Transverse colon (tissue), 4 donors: ENCODE measurements at regions not wholly inside any gene's neighbourhood (a gene's known extent, or its start where the extent isn't known, plus 50 kb on each side); places are given as distances from the start of the nearest gene placed in this dataset.

Source experiments
- DNase-seq: peaks from one replicate; pipeline ENCODE4 v3.0.0-alpha.2; 2019
- H3K27ac ChIP-seq, 4 donors: fragments of 200-600 bp; sonication (generic); 2 replicates each; pipeline ENCODE4 v1.5.1; 2016 to 2018; ENCODE audit warnings: inconsistent platforms in 4 of 4
- H3K27me3 ChIP-seq: fragments of 200-600 bp; sonication (generic); 2 replicates; pipeline ENCODE4 v1.5.1; 2017; ENCODE audit warnings: inconsistent platforms
- H3K36me3 ChIP-seq, 4 donors: fragments of 200-600 bp; sonication (generic); 2 replicates each; pipeline ENCODE4 v1.5.1; 2017 to 2019; ENCODE audit warnings: inconsistent platforms in 4 of 4
- H3K4me1 ChIP-seq, 4 donors: fragments of 200-600 bp; sonication (generic); 2 replicates each; pipeline ENCODE4 v1.5.1; 2017 to 2020; ENCODE audit warnings: inconsistent platforms in 4 of 4
- H3K4me3 ChIP-seq, 4 donors: fragments of 200-600 bp; sonication (generic); 1 replicate in 1 of 4; 2 replicates in 3 of 4; pipeline versions ENCODE4 v1.5.1 to v1.6.1; 2017 to 2019; ENCODE audit warnings: inconsistent platforms in 4 of 4
- H3K9me3 ChIP-seq, 2 donors: fragments of 200-600 bp; sonication (generic); 2 replicates each; pipeline ENCODE4 v1.5.1; 2017 to 2019; ENCODE audit warnings: inconsistent platforms in 2 of 2
- EP300 ChIP-seq: sonication (generic); formaldehyde crosslinking; IDR thresholded peaks from one replicate; pipeline ENCODE4 v1.6.1; 2017; ENCODE audit warnings: antibody characterized with exemption, low read depth
- POLR2A ChIP-seq: fragments of 450-650 bp; IDR thresholded peaks from one replicate; pipeline ENCODE4 v1.6.1; 2016; ENCODE audit warnings: antibody characterized with exemption, mild to moderate bottlenecking, moderate library complexity
- POLR2AphosphoS5 ChIP-seq, 3 donors: sonication (generic); formaldehyde crosslinking; IDR thresholded peaks; one replicate each; pipeline ENCODE4 v1.6.1; 2016; ENCODE audit warnings: antibody characterized with exemption in 3 of 3
- WGBS, 2 donors: methylation state at CpG; one replicate each; pipeline ENCODE4 v1.1.5; 2018; ENCODE audit warnings: low coverage in 1 of 2; 5-methylcytosine and 5-hydroxymethylcytosine counted together
- in situ Hi-C, 4 donors: fragments of 200-750 bp; cut with MboI; loops; one replicate each; pipeline versions ENCODE4 v1.15.0 to v1.15.1; 2017; ENCODE audit warnings: low sequenced_read_pairs in 3 of 4, low pct_ligation_motif_present in 1 of 4, low pct_unique_long_range_greater_than_20kb in 1 of 4
- intact Hi-C: fragments of 100-400 bp; cut with DNase I; formaldehyde crosslinking; loops from one replicate; pipeline ENCODE4 v1.15.1; 2023; ENCODE audit warnings: low total_unique reads
- TF ChIP-seq, protein P1 (sequence below), 5 experiments: fragments of 200-600 bp in 3 of 5; fragments of 450-650 bp in 2 of 5; sonication (generic) in 3 of 5; IDR thresholded peaks; 1 replicate in 2 of 5; 2 replicates in 3 of 5; pipeline ENCODE4 v1.5.1; 2016 to 2017; ENCODE audit warnings: antibody characterized with exemption in 5 of 5, inconsistent platforms in 3 of 5, mild to moderate bottlenecking in 2 of 5, moderate library complexity in 1 of 5

DNA sequence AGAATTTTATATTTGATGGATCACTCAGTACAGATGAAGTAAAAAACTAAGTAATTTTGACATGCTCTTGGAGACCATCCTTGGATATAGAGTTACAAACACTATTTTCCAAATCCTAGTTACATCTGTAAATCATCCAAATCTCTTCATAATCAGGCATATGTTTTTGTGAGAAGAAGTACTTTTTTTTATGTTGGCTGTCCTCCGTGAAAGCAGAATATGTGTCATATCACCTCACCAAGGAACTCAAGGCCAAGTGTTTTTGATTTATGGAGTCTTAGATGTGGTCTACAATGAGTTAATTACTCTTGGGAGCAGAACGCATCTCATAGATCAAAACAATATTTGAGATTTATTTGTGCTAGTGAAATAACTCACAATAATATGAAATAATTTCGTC is 416.5 kb upstream of the TGFBR2 start:
- Histone ChIP-seq H3K27me3 (no peaks in the 10 kb centered on the region), H3K36me3 (no peaks in the 10 kb centered on the region), H3K4me1 (no peaks in the 10 kb centered on the region), H3K4me3 (no peak overlapping the region), H3K9me3 (no peaks in the 10 kb centered on the region), H3K27ac (no peak overlapping the region)
- in situ Hi-C loops (loop anchor here in 2 of 4 donors (10.0 to 25.0 kb wide), 2 partner anchors 75 to 153 kb away; no protein-coding TSS in a partner anchor), intact Hi-C loops (no loop called here)
- 46 to 74% methylated on average over 3 of the region's 3 CpGs for WGBS, 2 donors
- TF ChIP-seq POLR2AphosphoS5 (IDR thresholded peaks at IDR 0.05) (no peak), EP300 (no peak), POLR2A (no peak)
- TF ChIP-seq, protein P1, sequence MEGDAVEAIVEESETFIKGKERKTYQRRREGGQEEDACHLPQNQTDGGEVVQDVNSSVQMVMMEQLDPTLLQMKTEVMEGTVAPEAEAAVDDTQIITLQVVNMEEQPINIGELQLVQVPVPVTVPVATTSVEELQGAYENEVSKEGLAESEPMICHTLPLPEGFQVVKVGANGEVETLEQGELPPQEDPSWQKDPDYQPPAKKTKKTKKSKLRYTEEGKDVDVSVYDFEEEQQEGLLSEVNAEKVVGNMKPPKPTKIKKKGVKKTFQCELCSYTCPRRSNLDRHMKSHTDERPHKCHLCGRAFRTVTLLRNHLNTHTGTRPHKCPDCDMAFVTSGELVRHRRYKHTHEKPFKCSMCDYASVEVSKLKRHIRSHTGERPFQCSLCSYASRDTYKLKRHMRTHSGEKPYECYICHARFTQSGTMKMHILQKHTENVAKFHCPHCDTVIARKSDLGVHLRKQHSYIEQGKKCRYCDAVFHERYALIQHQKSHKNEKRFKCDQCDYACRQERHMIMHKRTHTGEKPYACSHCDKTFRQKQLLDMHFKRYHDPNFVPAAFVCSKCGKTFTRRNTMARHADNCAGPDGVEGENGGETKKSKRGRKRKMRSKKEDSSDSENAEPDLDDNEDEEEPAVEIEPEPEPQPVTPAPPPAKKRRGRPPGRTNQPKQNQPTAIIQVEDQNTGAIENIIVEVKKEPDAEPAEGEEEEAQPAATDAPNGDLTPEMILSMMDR (IDR thresholded peaks at IDR 0.05): no peak
- no peak for DNase-seq

DNA sequence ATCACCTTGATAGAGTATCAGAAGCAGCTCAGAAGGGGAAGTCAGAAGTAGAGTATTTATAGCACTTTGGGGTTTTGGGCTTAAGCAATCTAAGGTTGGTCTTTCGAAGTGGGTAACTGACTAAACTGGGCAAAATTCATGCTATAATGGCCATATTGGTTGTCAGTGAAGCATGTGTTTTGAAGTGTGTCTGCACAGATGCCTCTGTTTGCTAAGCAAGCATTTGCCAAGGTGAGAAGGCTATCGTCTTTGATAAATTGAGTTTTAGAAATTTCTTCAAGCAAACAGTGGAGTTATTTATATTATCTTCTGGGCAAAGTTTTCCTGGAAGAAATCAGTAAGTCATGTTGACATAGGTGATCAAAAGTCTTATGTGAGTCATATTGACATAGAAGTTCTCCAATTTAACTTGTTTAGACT is 412.8 kb upstream of the TGFBR2 start:
- TF ChIP-seq POLR2AphosphoS5 (IDR thresholded peaks at IDR 0.05): no peak
- TF ChIP-seq POLR2A: no peak
- TF ChIP-seq EP300: no peak
- TF ChIP-seq, protein P1 (IDR thresholded peaks at IDR 0.05): no peak
- Histone ChIP-seq H3K4me3 (no peak overlapping the region), H3K27ac (no peak overlapping the region), H3K4me1 (peaks cover 0 to 7% (median 0%) of the 10 kb centered on the region in 4 donors), H3K36me3 (no peaks in the 10 kb centered on the region), H3K9me3 (no peaks in the 10 kb centered on the region), H3K27me3 (no peaks in the 10 kb centered on the region)
- DNase-seq: no peak
- in situ Hi-C loops (loop anchor here in 2 of 4 donors (10.0 to 25.0 kb wide), 2 partner anchors 79 to 156 kb away; no protein-coding TSS in a partner anchor), intact Hi-C loops (no loop called here)
- 42 to 47% methylated on average over 2 of the region's 2 CpGs for WGBS, 2 donors

DNA sequence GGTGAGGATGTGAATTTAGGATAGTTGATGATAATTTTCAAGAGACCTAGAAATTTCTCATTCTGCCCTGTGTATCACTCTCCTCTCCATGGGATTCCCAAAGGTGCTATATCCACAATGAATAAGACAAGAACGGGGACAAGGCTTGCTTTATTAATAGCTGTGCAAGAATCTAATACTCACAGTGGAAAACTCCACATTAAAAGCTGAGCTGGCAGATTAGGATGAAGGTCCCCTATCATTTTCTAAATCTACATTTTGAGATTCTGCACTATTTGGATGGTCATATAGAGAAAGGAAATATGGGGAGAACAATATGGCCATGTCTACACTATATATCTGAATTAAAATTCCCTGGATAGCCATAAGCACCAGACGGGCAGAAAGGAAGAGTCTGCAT is 411.0 kb upstream of the TGFBR2 start:
- TF ChIP-seq, protein P1 (IDR thresholded peaks at IDR 0.05): no peak
- TF ChIP-seq POLR2AphosphoS5 (IDR thresholded peaks at IDR 0.05) (no peak), EP300 (no peak), POLR2A (no peak)
- H3K36me3 ChIP-seq: no peaks in the 10 kb centered on the region
- no peak overlapping the region for H3K4me3 ChIP-seq
- H3K9me3 ChIP-seq: no peaks in the 10 kb centered on the region
- peaks cover 0 to 8% (median 0%) of the 10 kb centered on the region in 4 donors for H3K4me1 ChIP-seq
- in situ Hi-C loops (loop anchor here (5.0 to 25.0 kb wide), 3 partner anchors 81 to 158 kb away; no protein-coding TSS in a partner anchor), intact Hi-C loops (no loop called here)
- no peak overlapping the region for H3K27ac ChIP-seq
- 67 to 72% methylated on average over 2 of the region's 2 CpGs for WGBS, 2 donors
- DNase-seq: no peak
- H3K27me3 ChIP-seq: no peaks in the 10 kb centered on the region

- H3K27ac ChIP-seq: no peak overlapping the region
- no peak overlapping the region for H3K4me3 ChIP-seq
- in situ Hi-C loops: loop anchor here (5.0 to 25.0 kb wide), 3 partner anchors 83 to 161 kb away; no protein-coding TSS in a partner anchor
- TF ChIP-seq POLR2AphosphoS5 (IDR thresholded peaks at IDR 0.05) (no peak), EP300 (no peak), POLR2A (no peak)
- TF ChIP-seq, protein P1 (IDR thresholded peaks at IDR 0.05): no peak
- no peaks in the 10 kb centered on the region for H3K9me3 ChIP-seq
- peaks cover 0 to 8% (median 0%) of the 10 kb centered on the region in 4 donors for H3K4me1 ChIP-seq
- intact Hi-C loops: no loop called here
- no peaks in the 10 kb centered on the region for H3K36me3 ChIP-seq
- no peak for DNase-seq
- H3K27me3 ChIP-seq: no peaks in the 10 kb centered on the region
These were observed 408.2 kb upstream of the TGFBR2 start for GRCh38 chr3:30198162-30198561.
